ENCODE measurements at regions not wholly inside any gene's neighbourhood (a gene's known extent, or its start where the extent isn't known, plus 50 kb on each side); places are given as distances from the start of the nearest gene placed in this dataset.

DNA sequence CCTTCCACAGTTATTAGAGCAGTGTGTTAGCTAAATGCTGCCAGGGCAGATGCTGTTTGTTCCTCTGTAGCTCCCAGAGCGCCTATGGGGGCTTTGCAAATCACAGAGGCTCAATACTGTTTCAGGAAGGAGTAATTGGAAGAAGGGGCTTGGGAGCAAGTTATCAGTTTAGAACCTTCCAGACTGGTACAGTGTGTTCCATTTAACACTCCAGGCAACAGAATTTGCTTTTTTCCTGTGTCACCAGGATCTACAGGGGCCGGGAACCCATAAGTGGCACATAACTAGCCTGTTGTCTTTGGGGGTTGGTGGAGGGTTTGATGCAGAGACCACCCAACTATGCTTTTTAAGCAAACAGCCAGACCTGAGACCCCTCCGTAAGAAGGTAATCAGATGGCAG is 307.3 kb upstream of the KCNN2 start:
- H3K56ac ChIP-seq (ENCODE audit: insufficient read length, low read depth, low read length) = no peak overlapping the region
- H4K5ac ChIP-seq (ENCODE audit: insufficient read length, low read depth, low read length) = no peak overlapping the region
- peaks cover 6% of the 10 kb centered on the region; the same call in 1 of the 2 replicates for H3K4me1 ChIP-seq (ENCODE audit: insufficient read depth, low read length)
- WGBS (ENCODE audit: extremely low coverage, insufficient read length, low lambda C conversion rate) = no CpG with 5 or more reads among the region's 3 CpGs
- no peak overlapping the region for H3K23ac ChIP-seq (ENCODE audit: insufficient read length, low read depth, low read length)
- H3K4me2 ChIP-seq (ENCODE audit: insufficient read depth, insufficient read length, low read length) = peak overlapping the region; percentile 74
- no peak overlapping the region for H4K91ac ChIP-seq (ENCODE audit: insufficient read length, low read depth, low read length)
- H3K23me2 ChIP-seq (ENCODE audit: insufficient read length, low read depth, low read length, poor library complexity, severe bottlenecking) = peaks cover 8% of the 10 kb centered on the region
- H3K14ac ChIP-seq (ENCODE audit: insufficient read depth, low read length) = no peak overlapping the region
- H2AK5ac ChIP-seq (ENCODE audit: insufficient read length, low read length) = no peak overlapping the region
- Mint-ChIP-seq H3K27me3 (ENCODE audit: low read depth) (peaks cover 57% of the 10 kb centered on the region), H3K4me1 (peaks cover 21 to 25% of the 10 kb centered on the region in 2 experiments), H3K9me3 (no peaks in the 10 kb centered on the region; a peak in 1 of 5 replicates), H3K27ac (no peak overlapping the region; a peak in 1 of 7 replicates), H3K4me3 (peak overlapping the region; percentile 70 to 74; a peak in 4 of 5 replicates), H3K36me3 (ENCODE audit: insufficient read depth in 1 of 3, low read depth in 3 of 3) (no peaks in the 10 kb centered on the region)
- H2BK20ac ChIP-seq (ENCODE audit: low read depth, low read length, poor library complexity, severe bottlenecking) = no peak overlapping the region
- no peak overlapping the region for H3K4ac ChIP-seq (ENCODE audit: low read depth, low read length)
- no peaks in the 10 kb centered on the region for H3K79me1 ChIP-seq (ENCODE audit: insufficient read depth, low read depth, low read length, poor library complexity, severe bottlenecking)
- DNase-seq = no peak
- no peak overlapping the region for H3T11ph ChIP-seq (ENCODE audit: low read length)
- H2BK15ac ChIP-seq (ENCODE audit: low read depth, low read length) = no peak overlapping the region
- no peak overlapping the region for H4K8ac ChIP-seq (replicated peaks; ENCODE audit: insufficient read length, low read depth, low read length)
- no peak overlapping the region for H2BK120ac ChIP-seq (ENCODE audit: low read depth, low read length, poor library complexity, severe bottlenecking)
- H3K9ac ChIP-seq (ENCODE audit: extremely low read depth, insufficient read length, low read length) = no peak overlapping the region
- H3K27me3 ChIP-seq (ENCODE audit: insufficient read depth, low read length) = peaks cover 5% of the 10 kb centered on the region; the same call in 1 of the 2 replicates
- H3K79me2 ChIP-seq (ENCODE audit: insufficient read depth, low read length) = no peaks in the 10 kb centered on the region
- H2BK12ac ChIP-seq (ENCODE audit: insufficient read length, low read depth, low read length) = no peak overlapping the region
- H2AFZ ChIP-seq (ENCODE audit: low read length) = no peak overlapping the region
- TF ChIP-seq, protein P1, sequence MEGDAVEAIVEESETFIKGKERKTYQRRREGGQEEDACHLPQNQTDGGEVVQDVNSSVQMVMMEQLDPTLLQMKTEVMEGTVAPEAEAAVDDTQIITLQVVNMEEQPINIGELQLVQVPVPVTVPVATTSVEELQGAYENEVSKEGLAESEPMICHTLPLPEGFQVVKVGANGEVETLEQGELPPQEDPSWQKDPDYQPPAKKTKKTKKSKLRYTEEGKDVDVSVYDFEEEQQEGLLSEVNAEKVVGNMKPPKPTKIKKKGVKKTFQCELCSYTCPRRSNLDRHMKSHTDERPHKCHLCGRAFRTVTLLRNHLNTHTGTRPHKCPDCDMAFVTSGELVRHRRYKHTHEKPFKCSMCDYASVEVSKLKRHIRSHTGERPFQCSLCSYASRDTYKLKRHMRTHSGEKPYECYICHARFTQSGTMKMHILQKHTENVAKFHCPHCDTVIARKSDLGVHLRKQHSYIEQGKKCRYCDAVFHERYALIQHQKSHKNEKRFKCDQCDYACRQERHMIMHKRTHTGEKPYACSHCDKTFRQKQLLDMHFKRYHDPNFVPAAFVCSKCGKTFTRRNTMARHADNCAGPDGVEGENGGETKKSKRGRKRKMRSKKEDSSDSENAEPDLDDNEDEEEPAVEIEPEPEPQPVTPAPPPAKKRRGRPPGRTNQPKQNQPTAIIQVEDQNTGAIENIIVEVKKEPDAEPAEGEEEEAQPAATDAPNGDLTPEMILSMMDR (conservative IDR thresholded peaks at IDR 0.05) = no peak
- H2BK5ac ChIP-seq (ENCODE audit: insufficient read length, low read length) = no peak overlapping the region
- H3K27ac ChIP-seq (ENCODE audit: insufficient read length, low read depth, low read length) = no peak overlapping the region
- no peak overlapping the region for H3K18ac ChIP-seq (ENCODE audit: insufficient read length, low read depth, low read length)
- H3K9me3 ChIP-seq (ENCODE audit: control insufficient read depth, low read depth, low read length) = no peaks in the 10 kb centered on the region
- no peaks in the 10 kb centered on the region for H4K20me1 ChIP-seq (ENCODE audit: control insufficient read depth, insufficient read depth, insufficient read length)
